ENCODE measurements at regions not wholly inside any gene's neighbourhood (a gene's known extent, or its start where the extent isn't known, plus 50 kb on each side); places are given as distances from the start of the nearest gene placed in this dataset.

DNA sequence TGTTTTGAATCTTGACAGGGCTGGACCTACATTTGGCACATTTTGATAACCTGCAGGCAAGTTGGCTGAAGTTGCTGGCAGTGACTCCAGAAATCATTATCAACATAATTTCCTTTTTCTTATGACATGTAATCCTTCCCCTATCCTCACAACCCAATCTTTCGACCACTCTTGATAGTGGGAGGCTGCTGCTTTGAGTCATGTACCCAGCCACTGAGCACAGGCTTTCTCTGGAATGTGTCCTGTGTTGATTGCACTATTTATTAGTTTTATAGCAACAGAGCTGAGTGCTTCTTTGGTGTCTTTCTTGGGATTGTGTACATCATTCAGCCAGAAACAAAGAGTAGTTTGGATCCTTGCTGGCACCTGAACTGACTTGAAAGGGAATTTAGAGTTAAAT lies 183.1 kb upstream of the LEF1 start:
- intact Hi-C loops (cut with DNase I): no loop called here

DNA sequence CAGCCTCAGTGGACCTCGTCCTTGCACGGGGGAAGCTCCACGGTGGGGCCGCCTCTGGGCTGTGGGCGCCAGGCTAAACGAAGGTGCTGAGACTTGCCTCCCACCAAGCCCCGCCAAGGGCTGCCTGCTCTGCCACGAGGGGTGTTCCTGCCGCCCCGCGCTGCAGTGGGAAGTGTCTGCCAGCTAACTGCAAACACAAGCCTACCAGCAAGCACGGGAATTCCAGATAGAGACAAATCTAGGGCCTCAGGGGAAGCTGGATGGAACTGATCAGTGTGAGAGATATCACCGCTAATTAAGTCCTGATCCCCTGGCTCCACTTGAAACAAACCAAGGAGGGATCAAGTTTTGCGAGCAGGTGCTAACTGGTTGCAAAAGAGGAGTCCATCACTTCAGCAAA lies 181.6 kb upstream of the LEF1 start:
- DNase-seq (ENCODE audit: low spot score): no peak
- intact Hi-C loops (cut with DNase I): no loop called here

More for the DNA sequence above, 183.1 kb upstream of the LEF1 start:
- no peak for DNase-seq (ENCODE audit: low spot score)

DNA sequence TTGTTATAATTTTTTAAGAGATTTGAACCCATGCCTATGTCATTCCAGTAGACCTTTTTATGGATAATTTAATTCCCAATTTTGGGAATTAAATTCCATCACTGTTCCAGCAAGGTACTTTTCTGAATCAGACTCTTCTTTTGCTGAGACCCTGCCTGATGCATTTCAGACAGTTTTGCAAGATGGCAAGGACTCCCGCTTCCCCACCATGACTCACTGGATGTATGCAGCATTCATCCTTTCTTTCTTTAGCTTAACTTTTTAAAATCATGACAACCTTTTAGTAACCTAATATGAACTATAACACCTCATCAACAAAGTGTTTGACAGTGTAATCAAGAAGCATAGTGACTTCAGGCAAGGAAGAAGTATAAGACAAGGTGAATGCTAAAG lies 178.1 kb upstream of the LEF1 start:
- no peak for DNase-seq (ENCODE audit: low spot score)
- intact Hi-C loops (cut with DNase I): no loop called here

DNA sequence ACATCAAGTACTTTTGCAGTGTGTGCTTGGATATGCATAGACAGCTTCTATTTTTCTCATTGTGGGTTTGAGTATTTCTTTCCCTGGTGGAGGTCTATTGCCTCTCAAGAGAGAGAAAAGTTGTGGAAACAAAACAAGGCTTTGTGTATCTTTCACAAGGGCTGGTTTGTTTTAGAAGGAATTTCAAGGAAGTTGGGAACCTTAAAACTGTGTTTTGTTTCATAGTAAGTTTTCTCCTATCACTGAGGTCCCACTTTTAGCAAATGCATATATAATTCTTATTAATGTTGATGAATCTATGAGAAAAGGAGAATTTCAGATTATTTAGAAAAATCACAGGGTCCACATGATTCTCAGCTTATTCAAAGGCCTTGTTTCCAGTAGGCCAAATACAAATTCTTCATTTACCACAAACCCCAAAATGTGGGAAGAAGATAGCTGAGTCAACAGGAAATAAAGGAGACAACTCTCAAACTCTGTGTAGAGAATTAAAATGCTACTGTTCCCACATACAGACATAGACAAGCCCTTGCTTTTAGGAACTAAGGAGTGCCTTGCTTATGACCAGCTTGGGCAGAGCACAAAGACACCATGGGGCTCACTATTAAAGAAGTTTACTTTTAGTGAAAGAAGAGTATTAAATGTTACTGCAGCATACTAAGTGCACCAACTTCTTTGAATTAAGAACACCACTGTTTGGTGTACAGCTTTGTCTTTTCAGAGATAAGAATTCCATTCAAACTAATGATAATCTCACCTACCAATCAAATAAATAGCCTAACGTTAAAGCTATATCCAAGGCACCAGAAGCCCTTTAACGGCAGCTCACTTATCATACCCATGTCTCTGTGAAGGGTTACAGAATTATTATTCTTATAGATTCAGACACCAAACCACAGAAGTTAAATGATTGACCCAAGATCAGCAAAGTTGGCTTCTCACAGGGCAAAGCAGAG lies 177.4 kb upstream of the LEF1 start:
- DNase-seq (ENCODE audit: low spot score): no peak
- intact Hi-C loops (cut with DNase I): no loop called here

DNA sequence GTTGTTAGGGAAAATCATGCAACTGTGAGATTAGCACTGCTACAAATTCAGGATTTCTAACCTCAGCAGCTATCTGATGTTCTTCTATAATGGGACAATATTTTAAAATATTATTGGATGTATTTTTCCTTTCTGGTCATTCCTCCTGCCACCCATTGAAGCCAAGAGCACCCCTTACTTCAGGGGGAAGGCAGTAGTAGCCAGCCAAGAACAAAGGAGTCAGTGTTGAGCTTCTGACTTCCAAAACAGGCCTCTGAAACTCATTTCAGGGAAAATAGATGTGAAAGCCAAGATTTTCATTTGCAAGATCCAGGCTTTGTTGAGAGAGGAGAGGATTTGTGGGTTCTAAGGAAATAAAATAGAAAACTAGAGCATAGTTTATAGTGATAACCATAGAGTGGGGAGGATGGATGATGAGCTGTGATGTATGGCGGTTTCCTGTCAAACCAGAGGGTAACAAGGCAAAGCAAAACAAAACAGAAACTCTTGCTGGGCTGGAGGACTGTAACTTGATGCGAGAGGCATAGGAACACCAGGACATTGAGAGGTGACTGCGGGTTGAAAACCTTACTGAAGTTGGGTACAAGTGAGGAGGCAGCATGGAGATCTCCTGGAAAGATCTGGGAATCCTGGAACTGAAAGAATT lies 173.7 kb upstream of the LEF1 start:
- DNase-seq (ENCODE audit: low spot score): no peak
- intact Hi-C loops (cut with DNase I): no loop called here

DNA sequence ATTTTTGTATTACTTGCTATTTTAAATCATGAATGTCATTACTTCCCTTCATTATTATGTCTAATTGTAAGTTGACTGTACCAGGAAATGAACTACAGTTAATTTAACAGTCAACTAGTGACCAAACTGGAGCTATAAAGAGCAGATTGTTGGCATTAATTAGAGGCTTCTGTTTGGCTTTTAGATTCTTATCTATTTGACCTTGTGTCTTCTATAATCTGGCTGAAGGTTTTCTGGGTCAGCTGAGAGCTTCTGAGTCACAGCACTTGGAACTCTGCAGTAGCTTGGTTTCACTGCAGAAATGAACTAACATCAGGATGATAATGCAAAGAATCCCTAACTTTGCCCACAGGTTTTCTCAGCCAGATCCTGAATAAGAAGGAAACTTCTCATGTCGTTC lies 169.2 kb upstream of the LEF1 start:
- no peak for DNase-seq (ENCODE audit: low spot score)
- intact Hi-C loops (cut with DNase I): no loop called here

DNA sequence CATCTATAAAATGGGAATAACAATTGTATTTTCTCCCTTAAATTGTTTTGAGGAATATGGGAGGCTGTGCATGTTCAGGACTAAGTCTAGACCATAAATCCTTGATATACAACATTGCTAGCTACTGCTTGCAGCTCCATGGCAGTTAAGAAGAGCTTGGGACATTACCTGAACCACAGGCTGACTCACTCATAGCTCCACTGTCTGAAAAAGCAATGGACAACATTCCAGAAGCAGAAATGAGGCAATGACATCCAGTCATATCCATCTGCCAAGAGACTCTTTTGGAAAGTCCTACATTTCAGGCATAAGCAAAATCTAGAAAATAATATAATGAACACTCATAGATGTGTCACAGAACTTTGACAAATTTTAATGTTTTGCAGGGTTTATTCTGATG lies 167.3 kb upstream of the LEF1 start:
- intact Hi-C loops (cut with DNase I): no loop called here
- no peak for DNase-seq (ENCODE audit: low spot score)

DNA sequence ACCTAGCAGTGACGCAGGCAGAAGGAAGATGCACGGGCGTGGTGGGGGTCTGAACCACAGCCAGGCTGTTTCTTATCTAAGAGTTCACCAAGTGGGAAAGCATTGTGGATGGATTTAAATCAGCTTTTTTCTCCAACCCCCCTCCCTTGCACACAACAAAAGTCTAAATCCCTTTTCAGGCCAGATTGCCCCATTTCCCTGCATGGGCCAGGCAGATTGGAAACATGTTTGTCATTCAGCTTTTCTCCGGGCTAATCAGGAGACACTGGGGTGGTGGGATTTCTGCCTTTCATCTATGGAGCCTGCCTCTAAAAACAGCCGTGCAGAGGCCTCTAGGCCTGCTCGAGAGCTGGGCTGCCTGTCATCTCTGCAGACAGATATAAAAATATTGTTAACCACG lies 166.3 kb upstream of the LEF1 start:
- intact Hi-C loops (cut with DNase I): loop anchor here in 1 of 2 donors (2.0 kb wide), 1 partner anchor 66 kb away; no protein-coding TSS in a partner anchor

DNA sequence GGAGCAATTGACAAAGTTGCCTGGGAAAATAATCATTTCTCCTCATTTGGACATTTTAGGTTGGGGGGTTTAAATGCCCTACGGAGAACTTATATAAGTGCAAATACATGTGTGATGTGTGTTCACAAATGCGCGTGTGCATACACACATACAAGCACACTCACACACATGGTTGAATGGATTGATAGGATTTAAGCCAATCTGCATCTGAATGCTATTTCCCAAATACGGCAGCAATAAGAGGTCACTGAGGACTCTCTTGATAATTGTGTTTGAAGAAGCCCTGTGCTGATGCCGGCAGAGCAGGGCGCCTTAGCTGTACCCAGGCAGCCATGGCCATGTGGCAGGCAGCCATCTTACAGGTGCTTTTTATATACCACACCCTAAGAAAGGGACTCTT lies 165.3 kb upstream of the LEF1 start:
- intact Hi-C loops (cut with DNase I): loop anchor here in 1 of 2 donors (2.0 kb wide), 1 partner anchor 65 kb away; no protein-coding TSS in a partner anchor
- DNase-seq (ENCODE audit: low spot score): no peak

More for the DNA sequence above, 166.3 kb upstream of the LEF1 start:
- no peak for DNase-seq (ENCODE audit: low spot score)

DNA sequence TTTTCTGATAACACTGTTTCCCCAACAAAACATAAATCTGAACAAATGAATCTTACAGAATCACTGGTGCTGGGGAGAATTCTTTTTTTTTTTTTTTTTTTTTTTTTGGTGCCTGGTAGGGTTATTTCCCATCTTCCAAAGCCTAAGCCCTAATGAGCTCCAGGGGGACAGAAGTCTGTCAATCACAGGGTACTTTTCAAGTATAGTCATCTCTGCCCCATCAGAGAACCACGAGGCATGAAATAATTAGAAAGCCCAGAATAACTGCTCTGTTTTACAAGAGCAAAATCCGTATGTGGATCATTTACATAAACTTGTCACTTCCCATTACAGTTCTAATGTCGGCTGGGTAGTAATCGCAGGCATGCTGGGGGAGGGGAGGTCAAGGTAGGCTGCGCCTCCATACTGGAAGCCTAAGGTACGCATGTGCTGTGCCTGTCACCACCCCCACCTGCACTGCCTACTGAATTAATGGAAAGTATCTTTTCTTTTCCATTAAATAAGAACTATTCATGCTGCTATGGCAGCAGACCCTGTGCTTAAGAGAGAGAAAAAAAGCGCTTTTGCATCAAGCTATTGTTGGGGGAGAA lies 164.7 kb upstream of the LEF1 start:
- intact Hi-C loops (cut with DNase I): no loop called here
- no peak for DNase-seq (ENCODE audit: low spot score)

DNA sequence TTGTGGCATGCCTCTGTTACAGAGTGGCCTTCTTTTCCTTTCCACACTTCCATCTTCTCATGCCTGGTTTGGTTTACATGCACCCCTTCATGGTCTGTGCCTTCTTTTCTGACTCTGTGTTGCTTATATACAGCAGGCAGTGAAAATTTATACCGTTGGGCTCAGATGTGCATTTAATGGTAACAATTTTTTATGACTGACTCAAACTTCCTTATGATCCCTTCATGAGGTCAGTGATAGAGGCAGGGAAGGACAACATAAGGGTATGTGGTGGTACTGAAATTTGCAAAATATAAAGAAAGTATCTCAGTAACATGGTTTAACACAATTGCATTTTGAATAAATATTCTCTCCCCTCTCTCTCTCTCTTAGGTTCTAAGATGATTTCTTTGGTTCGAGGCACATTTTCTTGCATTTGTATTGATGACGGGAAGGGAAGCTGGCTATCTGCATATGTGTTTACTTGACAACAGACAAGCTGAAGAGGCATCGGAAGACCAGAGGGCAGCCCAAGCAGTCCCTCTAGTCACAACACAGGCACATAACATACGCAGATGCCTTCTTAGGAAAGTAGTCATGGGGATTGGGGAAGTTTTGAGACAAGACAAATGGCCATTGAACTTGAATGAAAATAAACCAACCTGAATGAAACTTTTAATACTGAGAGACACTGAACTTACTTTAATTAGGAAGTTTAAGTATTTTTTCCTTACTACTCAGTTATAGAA lies 163.3 kb upstream of the LEF1 start:
- intact Hi-C loops (cut with DNase I): no loop called here
- no peak for DNase-seq (ENCODE audit: low spot score)

DNA sequence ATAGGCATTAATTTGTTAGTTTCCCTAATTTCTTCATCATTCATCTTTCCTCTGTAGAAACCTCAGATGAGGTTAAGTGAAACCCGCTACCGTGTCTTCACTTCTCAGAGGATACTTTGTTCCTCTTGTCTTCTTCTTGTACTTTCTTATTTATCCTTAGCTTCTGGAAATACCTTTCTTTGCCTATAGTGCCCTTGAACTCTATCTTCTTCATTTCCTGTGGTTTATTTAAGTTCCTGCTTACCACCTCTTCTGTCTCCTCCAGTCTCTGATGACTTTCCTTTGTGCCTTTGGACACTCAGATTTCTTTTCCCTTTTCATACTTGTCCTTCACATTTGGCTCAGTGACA lies 159.6 kb upstream of the LEF1 start:
- intact Hi-C loops (cut with DNase I): no loop called here
- no peak for DNase-seq (ENCODE audit: low spot score)

DNA sequence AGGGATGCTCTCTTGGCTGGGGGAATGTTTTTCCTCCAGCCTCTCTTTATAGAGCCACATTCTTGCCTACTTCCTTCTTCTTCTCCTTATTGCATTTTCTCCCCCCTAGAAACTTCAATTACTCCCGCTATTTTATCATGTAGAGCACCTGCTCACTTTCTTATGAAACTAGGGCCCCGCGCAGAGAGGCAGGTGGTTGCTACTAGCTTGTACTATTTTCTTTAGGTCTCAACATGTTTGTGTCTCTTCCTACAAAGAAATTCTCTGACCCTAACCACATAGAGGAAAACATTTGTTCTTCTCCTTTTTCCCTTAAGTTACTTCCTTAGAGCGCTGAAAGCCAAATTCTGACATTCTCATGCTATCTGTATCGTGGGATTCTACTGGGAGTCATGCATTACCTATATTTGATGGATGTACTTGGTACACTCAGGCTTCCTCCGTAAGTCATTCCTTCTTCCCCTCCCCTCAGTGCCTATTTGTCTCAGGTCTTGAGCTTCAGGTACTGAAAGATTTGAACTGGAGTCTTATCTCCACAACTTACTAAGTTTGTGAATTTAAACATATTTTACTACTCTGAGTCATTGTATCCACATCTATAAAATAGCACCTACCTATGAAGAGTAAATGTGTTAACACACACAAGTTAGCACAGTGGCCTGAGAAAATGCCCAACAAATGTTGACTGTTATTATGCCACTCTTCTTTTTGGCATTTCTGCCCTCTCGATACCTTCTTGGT lies 159.1 kb upstream of the LEF1 start:
- intact Hi-C loops (cut with DNase I): no loop called here
- no peak for DNase-seq (ENCODE audit: low spot score)

DNA sequence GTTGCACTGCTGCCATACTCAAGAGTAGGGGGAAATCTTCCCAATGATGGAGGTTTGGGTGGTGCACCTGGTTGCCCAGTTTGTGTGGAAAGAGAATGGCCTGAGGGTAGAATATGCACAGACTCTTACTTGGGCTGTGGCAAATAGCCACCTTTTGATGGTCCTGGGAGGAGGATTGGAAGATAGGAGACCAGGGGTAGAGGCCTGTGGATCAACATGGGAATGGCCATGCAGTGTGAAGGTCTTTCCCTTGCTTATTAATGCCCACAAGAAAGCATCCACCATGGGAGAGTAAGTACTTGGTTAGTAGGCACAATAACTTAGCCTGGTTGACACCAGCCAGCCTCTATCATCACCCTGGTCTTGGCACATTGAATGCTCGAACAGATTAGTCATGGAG lies 156.8 kb upstream of the LEF1 start:
- intact Hi-C loops (cut with DNase I): no loop called here

DNA sequence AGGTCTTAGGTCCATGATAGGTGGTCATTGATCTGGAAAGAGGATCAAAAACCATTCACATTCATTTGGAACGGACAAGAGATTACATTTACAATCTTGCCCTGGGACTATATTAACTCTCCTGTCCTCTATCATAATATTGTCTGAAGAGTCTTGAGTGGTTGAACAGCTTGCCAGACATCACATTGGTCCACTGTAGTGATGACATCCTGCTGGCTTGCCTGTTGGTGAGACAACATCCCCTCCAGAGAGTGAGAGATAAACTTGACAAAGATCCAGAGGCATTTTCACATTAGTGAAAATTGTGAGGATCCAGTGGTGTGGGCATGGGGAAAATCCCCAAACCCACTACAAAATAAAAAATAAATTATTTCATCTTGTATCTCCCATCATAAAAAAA lies 155.7 kb upstream of the LEF1 start:
- DNase-seq (ENCODE audit: low spot score): no peak
- intact Hi-C loops (cut with DNase I): no loop called here

More for the DNA sequence above, 156.8 kb upstream of the LEF1 start:
- no peak for DNase-seq (ENCODE audit: low spot score)

DNA sequence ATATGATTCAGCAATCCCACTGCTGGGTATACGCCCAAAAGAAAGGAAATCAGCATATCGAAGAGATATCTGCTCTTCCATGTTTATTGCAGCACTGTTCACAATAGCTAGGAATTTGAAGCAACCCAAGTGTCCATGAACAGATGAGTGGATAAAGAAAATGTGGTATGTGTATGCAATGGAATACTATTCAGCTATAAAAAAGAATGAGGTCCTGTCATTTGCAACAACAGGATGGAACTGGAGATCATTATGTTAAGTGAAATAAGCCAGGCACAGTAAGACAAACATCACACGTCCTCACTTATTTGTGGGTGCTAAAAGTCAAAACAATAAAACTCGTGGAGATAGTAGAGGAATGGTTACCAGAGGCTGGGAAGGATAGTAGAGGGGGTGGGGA lies 153.8 kb upstream of the LEF1 start:
- DNase-seq (ENCODE audit: low spot score): no peak
- intact Hi-C loops (cut with DNase I): no loop called here

DNA sequence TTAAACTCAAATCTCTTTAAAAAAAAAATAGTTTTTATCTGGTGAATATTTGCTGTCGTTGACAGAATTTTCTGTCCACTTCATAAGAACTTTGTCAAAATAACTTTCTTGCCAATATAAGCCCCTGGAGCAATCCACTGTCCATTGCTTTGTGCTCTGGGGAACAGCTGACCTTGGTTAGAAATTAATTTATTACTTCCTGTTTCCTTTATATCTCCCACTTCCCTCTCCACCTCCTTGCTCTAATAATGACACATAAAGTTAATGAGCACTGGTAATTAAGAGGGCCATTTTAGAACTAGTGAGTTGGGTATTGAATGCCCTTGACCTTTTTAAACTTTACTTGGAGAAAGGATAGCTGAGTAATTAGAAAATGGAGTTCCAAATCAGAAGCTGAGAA lies 151.3 kb upstream of the LEF1 start:
- DNase-seq (ENCODE audit: low spot score): no peak
- intact Hi-C loops (cut with DNase I): no loop called here

DNA sequence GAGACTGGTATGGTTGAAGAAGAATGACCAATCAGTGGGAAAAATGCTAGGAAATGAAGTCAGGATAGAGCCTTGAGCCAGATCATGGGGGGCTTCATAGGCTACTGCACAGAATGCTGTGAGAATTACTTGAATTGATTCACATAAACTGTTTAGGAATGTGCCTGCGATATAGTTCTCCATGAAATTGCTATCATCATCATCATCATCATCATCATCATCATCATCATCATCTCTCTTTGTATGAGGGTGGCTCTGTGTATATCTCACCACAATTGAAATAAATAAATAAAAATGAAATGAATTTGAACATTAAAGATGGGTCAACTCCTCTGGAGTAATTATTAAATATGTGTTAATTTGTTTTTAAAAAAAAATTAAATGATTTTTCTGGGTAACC lies 148.6 kb upstream of the LEF1 start:
- DNase-seq (ENCODE audit: low spot score): no peak
- intact Hi-C loops (cut with DNase I): no loop called here

DNA sequence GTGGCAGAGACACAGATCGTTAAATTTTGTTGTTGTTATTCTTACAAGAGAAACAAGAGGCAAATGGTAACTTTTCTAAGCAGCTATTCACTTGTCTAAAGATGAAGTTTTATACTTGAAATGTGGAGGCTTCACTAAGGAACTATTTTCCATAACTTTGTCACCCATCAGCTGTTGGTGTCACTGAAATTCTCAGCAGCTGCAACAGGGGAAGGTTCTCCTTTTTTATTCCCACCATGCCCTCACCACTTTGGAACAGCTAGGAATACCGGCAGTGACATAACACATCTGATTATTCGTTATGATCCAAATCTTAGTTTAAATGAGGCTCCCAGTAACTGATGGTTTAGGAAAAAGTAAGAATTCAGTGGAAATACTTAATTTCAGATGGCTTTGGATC lies 147.0 kb upstream of the LEF1 start:
- no peak for DNase-seq (ENCODE audit: low spot score)
- intact Hi-C loops (cut with DNase I): no loop called here

Data from posterior vena cava (tissue), 2 donors.